Transverse colon (tissue), 4 donors: ENCODE measurements at regions not wholly inside any gene's neighbourhood (a gene's known extent, or its start where the extent isn't known, plus 50 kb on each side); places are given as distances from the start of the nearest gene placed in this dataset.

Experiments used
- DNase-seq: peaks from one replicate; pipeline ENCODE4 v3.0.0-alpha.2; 2019
- H3K27ac ChIP-seq, 4 donors: fragments of 200-600 bp; sonication (generic); 2 replicates each; pipeline ENCODE4 v1.5.1; 2016 to 2018; ENCODE audit warnings: inconsistent platforms in 4 of 4
- H3K27me3 ChIP-seq: fragments of 200-600 bp; sonication (generic); 2 replicates; pipeline ENCODE4 v1.5.1; 2017; ENCODE audit warnings: inconsistent platforms
- H3K36me3 ChIP-seq, 4 donors: fragments of 200-600 bp; sonication (generic); 2 replicates each; pipeline ENCODE4 v1.5.1; 2017 to 2019; ENCODE audit warnings: inconsistent platforms in 4 of 4
- H3K4me1 ChIP-seq, 4 donors: fragments of 200-600 bp; sonication (generic); 2 replicates each; pipeline ENCODE4 v1.5.1; 2017 to 2020; ENCODE audit warnings: inconsistent platforms in 4 of 4
- H3K4me3 ChIP-seq, 4 donors: fragments of 200-600 bp; sonication (generic); 1 replicate in 1 of 4; 2 replicates in 3 of 4; pipeline versions ENCODE4 v1.5.1 to v1.6.1; 2017 to 2019; ENCODE audit warnings: inconsistent platforms in 4 of 4
- H3K9me3 ChIP-seq, 2 donors: fragments of 200-600 bp; sonication (generic); 2 replicates each; pipeline ENCODE4 v1.5.1; 2017 to 2019; ENCODE audit warnings: inconsistent platforms in 2 of 2
- CTCF ChIP-seq, 5 experiments: fragments of 200-600 bp in 3 of 5; fragments of 450-650 bp in 2 of 5; sonication (generic) in 3 of 5; IDR thresholded peaks; 1 replicate in 2 of 5; 2 replicates in 3 of 5; pipeline ENCODE4 v1.5.1; 2016 to 2017; ENCODE audit warnings: antibody characterized with exemption in 5 of 5, inconsistent platforms in 3 of 5, mild to moderate bottlenecking in 2 of 5, moderate library complexity in 1 of 5
- EP300 ChIP-seq: sonication (generic); formaldehyde crosslinking; IDR thresholded peaks from one replicate; pipeline ENCODE4 v1.6.1; 2017; ENCODE audit warnings: antibody characterized with exemption, low read depth
- POLR2A ChIP-seq: fragments of 450-650 bp; IDR thresholded peaks from one replicate; pipeline ENCODE4 v1.6.1; 2016; ENCODE audit warnings: antibody characterized with exemption, mild to moderate bottlenecking, moderate library complexity
- POLR2AphosphoS5 ChIP-seq, 3 donors: sonication (generic); formaldehyde crosslinking; IDR thresholded peaks; one replicate each; pipeline ENCODE4 v1.6.1; 2016; ENCODE audit warnings: antibody characterized with exemption in 3 of 3
- WGBS, 2 donors: methylation state at CpG; one replicate each; pipeline ENCODE4 v1.1.5; 2018; ENCODE audit warnings: low coverage in 1 of 2; 5-methylcytosine and 5-hydroxymethylcytosine counted together
- in situ Hi-C, 4 donors: fragments of 200-750 bp; cut with MboI; loops; one replicate each; pipeline versions ENCODE4 v1.15.0 to v1.15.1; 2017; ENCODE audit warnings: low sequenced_read_pairs in 3 of 4, low pct_ligation_motif_present in 1 of 4, low pct_unique_long_range_greater_than_20kb in 1 of 4
- intact Hi-C: fragments of 100-400 bp; cut with DNase I; formaldehyde crosslinking; loops from one replicate; pipeline ENCODE4 v1.15.1; 2023; ENCODE audit warnings: low total_unique reads

GRCh38 chr4:169810325-169811323 is 52.9 kb upstream of the HPF1 start:
- Histone ChIP-seq H3K9me3 (peaks cover 0 to 3% of the 10 kb centered on the region in 2 donors), H3K36me3 (no peaks in the 10 kb centered on the region), H3K27me3 (no peaks in the 10 kb centered on the region), H3K27ac (no peak overlapping the region), H3K4me3 (no peak overlapping the region), H3K4me1 (no peaks in the 10 kb centered on the region)
- intact Hi-C loops (loop anchor here (1.0 kb wide), 1 partner anchor 238 kb away; no protein-coding TSS in a partner anchor), in situ Hi-C loops (loop anchor here in 3 of 4 donors (10.0 kb wide), 2 partner anchors 234 to 244 kb away; no protein-coding TSS in a partner anchor)
- WGBS, 2 donors, result 38 to 44% methylated on average over 6 of the region's 6 CpGs
- peak; percentile 10 for DNase-seq
- TF ChIP-seq CTCF (IDR thresholded peaks at IDR 0.05) (peak; percentile 77 to 87 (median 81)), POLR2A (no peak)

GRCh38 chr4:169807934-169808509 is 50.3 kb upstream of the HPF1 start:
- intact Hi-C loops, result no loop called here
- no peak for DNase-seq
- in situ Hi-C loops, result loop anchor here in 1 of 4 donors (10.0 kb wide), 1 partner anchor 247 kb away; no protein-coding TSS in a partner anchor

More at GRCh38 chr4:169807934-169808509, 50.3 kb upstream of the HPF1 start:
- no peak overlapping the region for H3K27ac ChIP-seq
- 40 to 49% methylated on average over 5 of the region's 5 CpGs for WGBS, 2 donors
- H3K27me3 ChIP-seq, result no peaks in the 10 kb centered on the region
- TF ChIP-seq EP300 (no peak), POLR2A (no peak), POLR2AphosphoS5 (IDR thresholded peaks at IDR 0.05) (no peak), CTCF (IDR thresholded peaks at IDR 0.05) (no peak)
- peaks cover 0 to 4% of the 10 kb centered on the region in 2 donors for H3K9me3 ChIP-seq
- H3K36me3 ChIP-seq, result no peaks in the 10 kb centered on the region
- no peak overlapping the region for H3K4me3 ChIP-seq
- no peaks in the 10 kb centered on the region for H3K4me1 ChIP-seq
